HG03097 (cell line): ENCODE measurements at regions not wholly inside any gene's neighbourhood (a gene's known extent, or its start where the extent isn't known, plus 50 kb on each side); places are given as distances from the start of the nearest gene placed in this dataset.
"Not testable (repeated sequence)": the region's sequence is repeated elsewhere in the genome, so short reads cannot be mapped to it uniquely, and the experiment has no call there.

Experiments
- ATAC-seq: cut with Tn5 transposase; IDR thresholded peaks from one replicate; pipeline ENCODE4 v1.9.1; 2021; ENCODE audit not compliant: unreplicated experiment, low FRiP score

DNA sequence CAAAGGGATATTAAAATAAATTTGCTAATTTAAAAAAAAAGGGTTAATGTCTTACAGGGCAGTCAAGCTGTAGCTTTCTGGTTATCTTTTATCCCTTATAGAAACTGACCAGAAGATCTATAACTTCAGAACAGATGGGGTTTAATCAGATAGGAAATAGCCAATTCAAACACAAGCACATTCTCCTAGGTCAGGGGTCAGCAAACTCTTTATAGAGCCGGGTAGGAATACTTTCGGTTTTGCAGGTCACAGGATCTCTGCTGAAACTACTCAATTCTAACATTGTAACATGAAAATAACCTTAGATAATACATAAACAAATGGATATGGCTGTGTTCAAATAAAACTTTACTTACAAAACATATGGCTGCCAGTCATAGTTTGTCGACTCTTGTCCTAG, 479.8 kb downstream of the ADRA2A start:
- ATAC-seq, result no peak

DNA sequence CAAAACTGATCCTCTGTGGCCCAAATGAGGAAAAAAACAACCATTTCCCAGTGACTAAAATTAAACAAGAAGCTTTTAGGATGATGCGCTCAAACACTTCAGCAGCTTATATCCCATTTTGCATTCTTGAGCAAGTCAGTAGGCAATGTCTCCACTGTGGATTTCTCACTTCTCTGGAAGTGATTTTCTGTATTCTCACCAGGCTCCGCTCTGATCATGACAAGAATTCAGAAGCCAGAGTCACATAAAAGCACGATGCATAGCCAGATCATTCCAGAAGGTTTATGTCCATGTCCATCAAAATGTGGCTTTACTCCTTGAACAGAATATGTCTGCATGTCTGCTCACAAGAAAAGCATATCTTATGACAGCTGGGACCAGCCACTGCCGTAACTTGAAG, 481.4 kb downstream of the ADRA2A start:
- ATAC-seq, result no peak

DNA sequence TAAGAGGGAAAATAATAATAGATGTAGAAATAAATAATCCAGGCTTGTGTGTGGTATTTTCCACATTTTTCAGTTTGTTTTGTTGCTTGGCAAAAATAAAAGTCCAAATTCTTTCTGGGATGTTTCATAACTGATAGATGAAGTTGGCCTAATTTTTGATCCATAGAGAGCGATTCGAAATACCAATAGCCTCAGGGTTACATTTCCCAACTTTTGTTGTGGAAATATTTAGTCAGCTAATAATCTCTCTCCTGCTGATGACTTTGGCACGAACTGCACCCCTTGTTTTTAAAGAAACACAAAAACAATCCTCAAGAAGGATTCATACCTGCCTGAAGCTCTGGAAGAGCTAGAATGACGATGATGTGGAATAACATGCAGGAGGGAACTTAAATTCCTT, 483.2 kb downstream of the ADRA2A start:
- no peak for ATAC-seq

DNA sequence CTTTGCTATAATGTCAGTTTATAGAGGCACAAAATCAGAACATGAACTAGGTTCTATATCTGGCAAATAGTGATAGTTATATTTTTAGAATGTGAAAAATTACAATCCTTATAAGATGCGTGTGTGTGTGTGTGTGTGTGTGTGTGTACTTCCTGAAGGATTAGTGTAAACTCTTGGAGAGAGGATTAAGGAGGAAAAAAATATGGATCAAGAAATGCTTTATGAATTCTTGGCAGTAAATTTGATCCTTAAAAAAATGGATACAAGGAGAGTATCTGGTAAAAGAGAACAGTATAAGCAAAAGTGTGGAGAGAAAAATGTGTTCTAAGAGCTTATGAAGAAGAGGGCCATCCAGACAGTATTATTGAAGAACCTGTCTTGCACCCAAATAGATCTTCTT, 484.3 kb downstream of the ADRA2A start:
- no peak for ATAC-seq

DNA sequence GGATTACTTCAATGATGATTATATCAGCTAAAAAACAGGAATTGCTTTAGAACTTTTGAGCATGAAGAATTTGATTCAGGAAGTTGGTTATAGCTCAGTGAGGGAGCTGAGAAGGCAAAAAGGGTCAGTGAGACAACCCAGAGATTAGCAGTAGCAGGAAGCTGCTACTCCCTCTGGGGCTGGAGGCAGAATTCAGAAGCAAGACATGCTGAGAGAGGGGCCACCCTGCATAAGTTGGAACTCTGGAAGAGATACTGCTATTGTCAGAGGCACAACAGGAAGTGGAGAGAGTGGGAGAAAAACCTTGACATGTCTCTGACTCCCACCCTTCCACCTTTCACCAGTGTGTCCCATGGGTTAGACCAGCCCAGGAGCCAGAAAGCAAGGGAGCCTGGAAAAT, 488.7 kb downstream of the ADRA2A start:
- ATAC-seq, result no peak

DNA sequence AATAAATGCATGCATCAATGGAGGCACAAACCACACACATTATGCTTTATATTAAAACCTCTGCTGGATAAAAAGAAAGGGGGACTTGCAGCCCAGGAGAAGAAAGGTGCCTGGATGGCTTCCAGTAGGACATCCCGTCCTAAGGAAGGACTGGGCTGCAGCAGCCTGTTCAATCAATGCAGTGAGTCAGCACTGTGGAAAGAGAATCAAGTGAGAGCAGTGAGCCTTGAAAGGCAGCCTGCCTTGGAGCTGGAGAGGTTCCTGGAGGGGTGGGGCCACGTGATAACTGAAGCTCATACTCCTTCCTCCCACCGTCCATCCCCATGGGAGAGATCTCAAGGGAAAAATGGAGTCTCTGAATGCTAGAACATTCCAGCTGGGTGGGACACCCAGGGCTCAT, 501.2 kb downstream of the ADRA2A start:
- ATAC-seq, result no peak

DNA sequence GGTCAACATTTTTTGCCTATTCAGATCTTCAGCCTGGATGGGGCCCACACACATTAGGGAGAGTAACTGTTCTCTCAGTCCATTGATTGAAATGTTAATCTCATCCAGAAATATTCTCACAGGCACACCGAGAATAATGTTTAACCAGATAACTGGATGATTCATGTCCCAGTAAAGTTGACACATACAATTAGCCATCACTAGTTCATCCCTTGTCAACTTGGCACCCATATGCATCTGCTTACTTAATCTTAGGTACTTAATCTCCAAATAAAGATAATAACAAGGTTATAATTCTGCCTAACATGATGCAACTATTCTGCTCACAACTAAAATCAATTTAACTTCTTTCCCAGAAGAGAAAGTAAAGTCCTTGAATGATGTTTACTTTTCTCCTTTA, 502.6 kb downstream of the ADRA2A start:
- ATAC-seq, result no peak

DNA sequence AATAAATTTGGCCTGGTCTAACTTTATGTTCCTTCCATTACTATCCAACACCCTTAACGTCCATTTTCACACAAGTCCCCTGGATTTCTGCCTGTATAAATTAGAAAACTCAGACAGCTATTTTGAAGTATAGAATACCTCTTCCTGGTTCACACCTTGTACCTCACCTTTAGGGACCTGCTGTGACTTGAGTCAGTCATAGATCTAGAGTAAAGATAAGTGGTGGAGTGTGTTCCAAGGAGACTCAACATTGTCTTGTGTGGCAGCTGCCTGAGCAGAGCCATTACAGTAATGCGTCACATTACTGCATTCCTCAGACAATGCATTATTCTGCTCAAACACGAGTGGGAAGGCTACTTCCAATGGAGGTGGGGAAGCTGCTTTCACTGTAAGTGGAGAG, 513.9 kb downstream of the ADRA2A start:
- no peak for ATAC-seq

DNA sequence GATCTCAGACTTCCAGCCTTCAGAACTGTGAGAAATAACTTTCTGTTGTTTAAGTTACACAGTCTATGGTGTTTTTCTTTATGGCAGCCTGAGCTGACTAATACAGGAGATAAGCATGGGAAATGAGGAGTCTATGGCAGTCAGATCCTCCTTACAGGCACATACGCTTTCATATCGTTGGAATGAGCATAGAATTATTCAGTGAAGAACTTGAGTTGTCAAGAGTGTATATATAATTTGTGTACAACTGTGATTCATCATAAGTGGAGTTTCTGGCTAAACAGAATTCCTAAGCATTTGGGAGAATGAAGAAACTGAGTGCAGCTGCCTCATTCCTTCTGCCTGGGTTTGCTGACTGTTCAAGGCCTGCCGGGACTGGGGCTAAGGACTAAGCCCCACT, 516.7 kb downstream of the ADRA2A start:
- no peak for ATAC-seq

DNA sequence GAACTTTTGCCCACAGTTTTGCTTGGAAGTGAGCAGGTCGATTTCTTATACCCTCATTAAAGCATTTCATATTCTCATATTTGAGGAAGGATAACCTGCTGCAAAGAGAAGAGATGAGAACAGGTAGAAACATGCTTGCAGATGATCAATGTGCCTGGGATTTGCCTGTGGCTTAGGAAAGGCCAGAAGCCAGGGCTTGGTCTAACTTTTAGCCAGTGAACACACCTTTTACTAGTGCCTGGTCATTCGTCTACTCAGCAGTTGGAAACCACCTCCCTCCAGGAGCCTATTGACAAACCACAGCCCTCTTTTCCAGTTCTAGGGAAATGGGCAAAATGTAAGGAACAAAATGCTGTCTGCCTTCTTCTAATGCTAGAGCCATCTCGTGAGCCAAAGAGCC, 518.3 kb downstream of the ADRA2A start:
- no peak for ATAC-seq

DNA sequence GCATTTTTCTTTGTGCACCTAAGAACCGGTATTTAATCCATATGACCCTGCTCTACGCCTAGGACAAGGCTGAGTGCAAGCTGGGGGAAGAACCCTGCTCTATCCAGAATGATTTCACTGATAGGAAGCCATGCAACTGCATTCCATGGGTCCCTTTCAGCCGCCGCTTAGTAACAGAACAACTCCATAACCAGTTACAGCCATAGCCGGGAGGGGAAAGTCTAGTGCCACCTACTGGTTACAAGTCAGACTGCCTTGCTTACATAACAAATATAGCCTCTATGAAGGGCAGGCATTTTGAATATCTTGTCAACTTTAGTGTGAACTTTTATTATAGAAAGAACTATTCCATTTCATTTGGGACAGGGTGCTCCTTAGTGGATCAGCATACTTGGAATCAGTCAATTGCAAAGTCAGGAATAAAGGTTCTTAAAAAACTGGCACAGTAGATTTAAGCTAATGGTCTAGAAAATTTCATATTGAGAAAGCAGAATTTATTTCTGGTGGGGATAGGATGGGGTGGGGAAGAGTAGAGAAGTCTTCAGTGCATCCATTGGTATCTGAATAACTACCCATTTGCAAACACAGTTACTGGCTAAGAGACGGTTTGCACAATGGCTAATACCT, 521.7 kb downstream of the ADRA2A start:
- ATAC-seq, result peak; percentile 88

DNA sequence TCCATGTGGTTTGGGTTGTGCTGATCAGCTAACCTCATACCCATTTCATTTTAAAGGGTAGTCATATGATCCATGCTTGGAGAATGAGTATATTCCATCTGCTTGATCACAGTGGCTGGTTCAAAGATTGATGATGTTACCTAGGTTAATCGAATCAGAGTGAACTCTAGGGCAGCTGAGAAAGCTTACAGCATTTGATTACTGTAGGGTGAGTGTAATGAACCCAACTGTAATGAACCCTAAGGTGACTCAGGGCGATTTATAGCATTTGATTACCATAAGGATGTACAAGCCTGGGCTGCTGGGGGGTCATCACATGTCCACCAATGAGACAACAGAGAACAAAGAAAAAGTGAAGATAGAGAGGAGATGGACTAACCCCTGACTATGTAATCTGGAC, 523.1 kb downstream of the ADRA2A start:
- ATAC-seq, result no peak

DNA sequence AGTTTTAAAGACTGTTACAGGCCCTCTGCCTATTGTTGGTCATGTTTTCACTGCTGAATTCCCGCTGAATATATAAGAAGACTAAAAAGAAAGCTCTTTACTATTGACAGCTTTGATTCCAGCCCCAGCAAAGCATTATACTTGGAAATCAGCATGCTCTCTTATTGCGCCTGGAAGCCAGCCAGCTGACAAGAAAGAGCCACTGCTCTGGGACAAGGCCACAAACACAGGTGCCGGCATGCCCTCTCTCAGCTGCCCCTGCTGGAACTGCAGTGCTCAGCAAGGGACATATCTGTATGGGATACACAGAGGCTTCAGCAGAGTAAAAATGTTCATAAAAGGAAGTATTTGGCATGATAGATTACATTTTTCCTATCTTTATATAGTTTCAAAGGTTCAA, 523.9 kb downstream of the ADRA2A start:
- ATAC-seq, result no peak

DNA sequence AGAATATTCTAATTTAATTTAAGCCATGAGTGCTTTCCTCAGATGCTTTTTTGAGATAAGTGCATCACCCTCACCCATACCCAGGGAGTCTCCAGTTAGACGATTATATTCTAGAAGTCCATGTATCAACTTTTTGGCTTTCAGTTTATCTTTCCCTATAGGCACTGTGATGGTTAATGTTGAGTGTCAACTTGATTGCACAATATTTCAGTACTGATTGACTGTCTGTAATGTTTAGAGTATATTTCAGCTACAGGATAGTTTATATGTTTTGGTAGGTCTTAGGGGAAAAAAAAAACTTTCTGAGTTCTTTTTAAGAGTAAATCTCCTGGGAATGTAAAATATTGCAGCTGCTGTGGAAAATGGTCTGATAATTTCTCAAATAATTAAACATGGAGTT, 535.4 kb downstream of the ADRA2A start:
- no peak for ATAC-seq

DNA sequence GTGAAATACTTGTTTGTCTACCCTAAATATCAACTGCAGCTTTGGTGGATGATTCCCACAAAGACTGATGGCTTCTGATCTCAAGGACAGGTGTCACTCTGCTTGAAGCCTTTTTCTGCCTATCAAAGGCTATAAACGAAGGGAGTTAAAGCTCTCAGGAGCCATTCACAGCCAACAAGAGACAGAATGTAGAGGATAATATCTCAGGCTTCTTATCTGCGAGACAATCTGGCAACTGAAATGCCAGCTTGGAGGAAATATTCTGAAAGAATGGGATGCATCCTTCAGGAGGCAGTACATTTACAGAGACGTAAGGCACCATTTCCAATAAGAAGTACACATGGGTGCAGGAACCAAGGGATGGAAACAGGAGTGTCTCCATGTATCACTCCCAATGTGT, 549.4 kb downstream of the GPAM start:
- no peak for ATAC-seq

DNA sequence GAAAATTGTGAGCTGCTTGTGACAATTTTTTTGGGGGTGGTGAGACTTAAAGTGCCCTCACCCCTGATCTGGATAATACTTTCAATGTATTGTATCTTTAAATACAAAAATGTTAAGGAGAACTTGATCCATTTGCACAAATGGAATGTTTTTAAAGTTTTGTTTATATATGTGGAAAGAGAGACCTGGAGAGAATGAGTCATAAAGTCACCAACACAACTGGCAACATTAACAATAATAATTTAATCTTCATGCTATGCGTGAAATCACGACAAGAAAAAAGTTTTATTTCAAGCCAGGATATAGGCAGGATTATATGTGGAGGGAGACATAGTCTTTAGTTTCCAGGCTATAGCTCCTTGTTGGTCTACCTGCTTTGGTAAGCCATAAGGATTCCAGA, 537.5 kb downstream of the GPAM start:
- ATAC-seq, result no peak

DNA sequence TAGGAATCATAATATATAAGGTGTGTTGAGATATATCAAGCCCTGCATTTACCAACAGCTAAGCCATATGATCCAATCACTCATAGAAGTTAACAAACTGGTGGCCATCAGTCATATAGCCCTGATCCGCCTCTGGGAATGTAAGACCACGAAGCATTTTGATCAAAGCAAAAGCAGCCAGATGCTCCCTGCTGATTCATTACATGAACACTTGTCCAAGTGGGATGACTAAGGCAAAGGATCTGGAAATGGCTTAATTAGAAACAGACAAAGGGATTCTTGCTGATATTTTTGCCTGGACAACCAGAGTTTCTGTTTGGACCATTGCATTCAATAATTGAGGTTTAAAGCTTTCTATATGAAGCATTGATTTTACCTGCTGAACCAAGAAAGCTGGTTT, 535.5 kb downstream of the GPAM start:
- ATAC-seq, result no peak

DNA sequence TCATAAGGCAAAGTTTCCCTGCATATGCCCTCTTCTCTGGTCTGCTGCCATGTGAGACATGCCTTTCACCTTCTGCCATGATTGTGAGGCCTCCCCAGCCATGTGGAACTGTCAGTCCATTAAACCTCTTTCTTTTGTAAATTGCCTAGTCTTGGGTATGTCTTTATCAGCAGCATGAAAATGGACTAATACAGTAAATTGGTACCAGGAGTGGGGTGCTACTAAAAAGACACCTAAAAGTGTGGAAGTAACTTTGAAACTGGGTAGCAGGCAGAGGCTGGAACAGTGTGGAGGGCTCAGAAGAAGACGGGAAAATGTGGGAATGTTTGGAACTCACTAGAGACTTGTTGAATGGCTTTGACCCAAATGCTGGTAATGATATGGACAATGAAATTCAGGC, 534.5 kb downstream of the GPAM start:
- not testable (repeated sequence) for ATAC-seq

DNA sequence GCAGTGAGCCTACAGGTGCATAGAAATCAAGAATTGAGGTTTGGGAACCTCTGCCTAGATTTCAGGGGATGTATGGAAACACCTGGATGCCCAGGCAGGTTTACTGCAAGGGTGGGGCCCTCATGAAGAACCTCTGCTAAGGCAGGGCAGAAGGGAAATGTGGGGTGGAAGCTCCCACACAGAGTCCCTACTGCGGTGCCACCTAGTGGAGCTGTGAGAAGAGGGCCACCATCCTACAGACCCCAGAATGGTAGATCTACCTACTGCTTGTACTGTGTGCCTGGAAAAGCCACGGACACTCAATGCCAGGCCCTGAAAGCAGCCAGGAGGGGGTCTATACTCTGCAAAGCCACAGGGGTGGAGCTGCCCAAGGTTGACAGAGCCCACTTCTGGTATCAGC, 533.5 kb downstream of the GPAM start:
- ATAC-seq, result no peak

DNA sequence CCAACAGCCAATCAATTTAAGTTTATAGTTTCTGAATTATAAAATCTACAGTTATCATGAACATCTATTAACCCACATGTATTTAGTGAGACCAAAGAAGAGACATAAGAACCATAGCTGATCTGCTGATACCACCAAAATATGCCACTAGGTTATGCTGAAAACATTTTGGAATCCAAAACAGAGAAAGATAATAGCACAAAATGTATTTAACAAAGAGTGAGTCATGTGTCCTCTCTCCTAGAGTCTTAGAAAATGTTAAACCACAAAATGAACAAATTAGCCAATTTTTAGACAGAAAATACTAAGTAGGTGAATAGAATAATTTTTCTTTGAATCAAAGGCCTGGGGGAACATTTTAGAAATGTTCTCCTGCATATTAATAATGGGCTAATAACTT, 527.5 kb downstream of the GPAM start:
- ATAC-seq, result no peak

DNA sequence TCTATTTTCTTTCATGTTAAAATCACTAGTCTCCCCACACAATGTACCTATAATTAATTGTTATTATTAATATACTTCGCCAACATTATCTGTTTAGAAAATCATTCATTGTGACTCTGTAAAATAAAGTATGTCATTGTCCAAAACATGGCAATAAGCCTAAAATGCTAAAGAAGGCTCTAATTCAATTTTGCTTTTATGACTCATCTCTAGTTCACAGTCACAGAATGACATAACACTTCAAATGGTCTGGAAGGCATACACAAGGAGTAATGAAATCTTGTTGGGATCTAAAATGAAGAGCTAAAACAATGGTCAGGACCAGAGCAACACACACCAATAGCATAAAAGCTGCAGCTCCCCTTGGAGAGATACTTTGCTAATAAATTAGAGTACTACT, 505.8 kb downstream of the GPAM start:
- no peak for ATAC-seq

DNA sequence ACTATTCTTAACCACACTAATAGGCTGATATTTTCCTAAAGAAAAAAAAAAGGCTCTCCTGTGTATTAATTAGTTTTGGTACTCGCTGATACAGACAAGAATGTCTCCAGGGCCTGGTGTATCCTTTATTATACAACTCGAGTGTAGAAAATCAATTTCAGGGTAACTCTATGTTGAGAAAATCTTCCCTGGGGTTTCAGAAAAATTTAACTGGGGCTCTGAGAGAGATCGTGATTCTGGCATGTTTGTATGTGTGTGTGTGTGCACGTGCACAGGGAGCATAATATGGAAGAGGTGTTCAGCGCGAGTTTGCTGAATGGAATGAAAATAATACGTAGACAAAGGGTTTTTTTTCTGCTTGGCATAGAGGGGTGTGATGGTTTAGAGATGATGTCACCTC, 496.8 kb downstream of the GPAM start:
- no peak for ATAC-seq

DNA sequence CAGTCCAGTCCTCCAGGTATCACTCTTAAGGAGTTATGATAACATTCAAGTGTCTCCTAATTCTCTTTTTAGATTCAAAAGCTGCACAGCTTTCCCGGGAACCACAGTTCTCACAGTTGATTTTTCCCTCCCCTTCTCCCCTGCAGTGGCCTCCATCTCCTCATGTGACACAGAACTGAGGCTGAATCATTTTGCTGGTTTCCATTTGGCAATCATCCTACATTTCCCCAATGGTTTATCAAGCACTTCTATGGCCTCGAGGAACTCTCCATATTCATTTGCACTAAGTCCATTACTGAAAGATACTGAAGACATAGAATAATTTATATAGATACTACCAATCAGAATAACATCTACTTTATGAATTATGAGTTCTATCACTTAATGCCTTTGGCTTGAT, 484.9 kb downstream of the GPAM start:
- ATAC-seq, result no peak
